ENCODE measurements at regions not wholly inside any gene's neighbourhood (a gene's known extent, or its start where the extent isn't known, plus 50 kb on each side); places are given as distances from the start of the nearest gene placed in this dataset.

DNA sequence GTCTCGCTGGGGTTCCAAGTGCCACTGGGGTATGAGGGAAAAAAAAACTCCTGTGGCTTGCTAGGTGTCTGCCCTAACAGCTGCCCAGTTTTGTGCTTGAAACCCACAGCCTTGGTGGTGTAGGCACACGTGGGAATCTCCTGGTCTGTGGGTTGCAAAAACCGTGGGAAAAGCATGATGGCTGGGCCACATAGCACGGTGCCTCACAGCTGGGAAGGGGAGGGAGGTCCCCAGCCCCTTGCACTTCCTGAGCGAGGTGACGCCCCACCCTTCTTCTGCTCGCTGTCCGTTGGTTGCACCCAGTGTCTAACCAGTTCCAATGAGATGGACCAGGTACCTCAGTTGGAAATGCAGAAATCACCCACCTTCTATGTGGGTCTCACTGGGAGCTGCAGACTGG is 144.3 kb downstream of the KBTBD8 start:
- Histone ChIP-seq H3K4me3 (ENCODE audit: extremely low read depth in 1 of 4, insufficient read depth in 2 of 4, low read depth in 3 of 4, low read length in 4 of 4) (no peak overlapping the region), H3K4me1 (replicated peaks in 1 of 4; ENCODE audit: control insufficient read depth in 3 of 4, insufficient read depth in 4 of 4, low read length in 3 of 4) (no peaks in the 10 kb centered on the region), H3K56ac (replicated peaks; ENCODE audit: insufficient read length, low read depth, low read length) (no peak overlapping the region), H3K23me2 (ENCODE audit: low read depth, low read length) (no peaks in the 10 kb centered on the region), H3K4me2 (ENCODE audit: insufficient read depth in 1 of 2, low read depth in 2 of 2, low read length in 2 of 2) (no peak overlapping the region), H3K23ac (ENCODE audit: insufficient read length) (no peak overlapping the region), H4K8ac (ENCODE audit: extremely low read depth, insufficient read depth, low read length) (no peak overlapping the region), H2AFZ (ENCODE audit: low read length) (no peak overlapping the region), H2BK20ac (ENCODE audit: low read length) (no peak overlapping the region), H3K14ac (ENCODE audit: insufficient read length) (no peak overlapping the region), H4K20me1 (replicated peaks in 1 of 2; ENCODE audit: control insufficient read depth in 1 of 2, insufficient read depth in 2 of 2, low read length in 2 of 2) (no peaks in the 10 kb centered on the region), H3K79me2 (ENCODE audit: control insufficient read depth in 1 of 2, insufficient read depth in 2 of 2, low read length in 2 of 2) (no peaks in the 10 kb centered on the region), H3K27ac (ENCODE audit: low read depth, low read length) (no peak overlapping the region), H3K18ac (ENCODE audit: extremely low read depth, low read length) (no peak overlapping the region), H3K79me1 (ENCODE audit: low read depth, low read length) (no peaks in the 10 kb centered on the region), H3K9ac (replicated peaks in 1 of 4; ENCODE audit: extremely low read depth in 1 of 4, low read depth in 3 of 4, low read length in 3 of 4) (no peak overlapping the region), H3K27me3 (replicated peaks in 1 of 4; ENCODE audit: control insufficient read depth in 3 of 4, extremely low read depth in 1 of 4, insufficient read depth in 3 of 4, low read length in 3 of 4) (no peaks in the 10 kb centered on the region), H2BK12ac (ENCODE audit: low read depth, low read length) (no peak overlapping the region), H3K4ac (replicated peaks; ENCODE audit: insufficient read length, low read depth, low read length) (no peak overlapping the region), H2BK120ac (replicated peaks; ENCODE audit: low read depth, low read length) (no peak overlapping the region), H4K5ac (ENCODE audit: insufficient read length, low read depth, low read length) (no peak overlapping the region), H2BK5ac (ENCODE audit: low read depth, low read length) (no peak overlapping the region), H2BK15ac (ENCODE audit: low read length) (no peak overlapping the region), H4K91ac (replicated peaks; ENCODE audit: insufficient read length, low read length) (no peak overlapping the region), H3K9me3 (ENCODE audit: insufficient read depth in 2 of 2, low read depth in 1 of 2, low read length in 1 of 2) (0 out of 4 replicates have a peak, but pooled peaks cover 0 to under 1% of the 10 kb centered on the region in 2 experiments), H2AK5ac (ENCODE audit: low read depth, low read length) (no peak overlapping the region), H3K36me3 (ENCODE audit: control insufficient read depth in 2 of 4, insufficient read depth in 4 of 4, low read length in 3 of 4) (no peaks in the 10 kb centered on the region)
- ChIA-PET POLR2A (ENCODE audit: partially characterized antibody) (interaction anchor here (1.2 kb wide), 1 partner anchor 16 kb away, joined by 3 read pairs; no protein-coding TSS in a partner anchor), CTCF (ENCODE audit: partially characterized antibody) (interaction anchor here (0.6 kb wide), 1 partner anchor 1563 kb away, joined by 3 read pairs; no protein-coding TSS in a partner anchor)
- no peak for FAIRE-seq
- 97% methylated on average over 8 of the region's 8 CpGs; no CpG with 5 or more reads in 1 of the 2 experiments for WGBS, 2 experiments (ENCODE audit: extremely low coverage in 1 of 2, insufficient coverage in 1 of 2, insufficient read length in 1 of 2, insufficient replicate concordance in 2 of 2, low coverage in 1 of 2, low lambda C conversion rate in 2 of 2, missing lambda C conversion rate in 1 of 2)
- TF ChIP-seq SIN3A (conservative IDR thresholded peaks at IDR 0.05 in 1 of 2, IDR thresholded peaks at IDR 0.05 in 1 of 2; ENCODE audit: low read depth in 1 of 2, low read length in 2 of 2) = no peak
- no peak for TF ChIP-seq YY1 (IDR thresholded peaks at IDR 0.05; ENCODE audit: low read depth, low read length)
- TF ChIP-seq SP4 (IDR thresholded peaks at IDR 0.05; ENCODE audit: low read length) = no peak
- TF ChIP-seq CTBP2 (IDR thresholded peaks at IDR 0.05; ENCODE audit: borderline replicate concordance, insufficient read depth, insufficient read length, low read length) = no peak
- TF ChIP-seq POU5F1 (IDR thresholded peaks at IDR 0.05; ENCODE audit: low read depth, low read length) = no peak
- TF ChIP-seq SAP30 (IDR thresholded peaks at IDR 0.05; ENCODE audit: insufficient read depth, insufficient replicate concordance, low read length) = no peak
- TF ChIP-seq PHF8 (conservative IDR thresholded peaks at IDR 0.05; ENCODE audit: low read depth, low read length) = no peak
- no peak for TF ChIP-seq BRCA1 (IDR thresholded peaks at IDR 0.05; ENCODE audit: low read depth, low read length)
- no peak for DNase-seq (ENCODE audit: low read depth in 1 of 2, low spot score in 2 of 2)

Measured in H1 (cell line).